Esophagus muscularis mucosa (tissue), 4 donors: ENCODE measurements at regions not wholly inside any gene's neighbourhood (a gene's known extent, or its start where the extent isn't known, plus 50 kb on each side); places are given as distances from the start of the nearest gene placed in this dataset.

Experiments
- DNase-seq: peaks from one replicate; pipeline ENCODE4 v3.0.0-alpha.2; 2017; ENCODE audit errors: extremely low spot score
- H3K27ac ChIP-seq, 4 donors: fragments of 200-600 bp; sonication (generic); replicated peaks in 1 of 4; 1 replicate in 3 of 4; 2 replicates in 1 of 4; pipeline ENCODE4 v1.5.1; 2016 to 2019; ENCODE audit warnings: mild to moderate bottlenecking in 1 of 4
- H3K27me3 ChIP-seq, 4 donors: fragments of 200-600 bp; sonication (generic); one replicate each; pipeline versions ENCODE4 v1.5.1 to v1.6.0; 2016 to 2019
- H3K36me3 ChIP-seq, 4 donors: fragments of 200-600 bp; sonication (generic); one replicate each; pipeline ENCODE4 v1.5.1; 2016 to 2019
- H3K4me1 ChIP-seq, 4 donors: fragments of 200-600 bp; sonication (generic); one replicate each; pipeline ENCODE4 v1.5.1; 2016 to 2019
- H3K4me3 ChIP-seq, 4 donors: fragments of 200-600 bp; sonication (generic); 1 replicate in 2 of 4; 2 replicates in 2 of 4; pipeline ENCODE4 v1.5.1; 2016 to 2019; ENCODE audit warnings: mild to moderate bottlenecking in 4 of 4, moderate library complexity in 1 of 4
- H3K9me3 ChIP-seq, 4 donors: fragments of 200-600 bp; sonication (generic); 1 replicate in 3 of 4; 2 replicates in 1 of 4; pipeline ENCODE4 v1.5.1; 2016 to 2019
- CTCF ChIP-seq, 3 experiments: fragments of 200-600 bp in 2 of 3; fragments of 450-650 bp in 1 of 3; sonication (generic) in 2 of 3; IDR thresholded peaks; one replicate each; pipeline ENCODE4 v1.5.1; 2017 to 2019; ENCODE audit warnings: antibody characterized with exemption in 3 of 3, mild to moderate bottlenecking in 2 of 3, moderate library complexity in 1 of 3
- EP300 ChIP-seq: sonication (generic); formaldehyde crosslinking; IDR thresholded peaks from one replicate; pipeline ENCODE4 v1.6.1; 2017; ENCODE audit warnings: antibody characterized with exemption
- POLR2A ChIP-seq: fragments of 450-650 bp; IDR thresholded peaks from one replicate; pipeline ENCODE4 v1.6.1; 2017; ENCODE audit warnings: antibody characterized with exemption, moderate library complexity, mild to moderate bottlenecking, low read depth
- POLR2AphosphoS5 ChIP-seq, 2 donors: sonication (generic); formaldehyde crosslinking; IDR thresholded peaks; one replicate each; pipeline ENCODE4 v1.6.1; 2017; ENCODE audit warnings: antibody characterized with exemption in 2 of 2
- WGBS: methylation state at CpG from one replicate; pipeline ENCODE4 v1.1.5; 2018; 5-methylcytosine and 5-hydroxymethylcytosine counted together
- intact Hi-C: fragments of 100-400 bp; cut with DNase I; formaldehyde crosslinking; loops from one replicate; pipeline ENCODE4 v1.15.1; 2023

- WGBS: 59% methylated on average over 3 of the region's 3 CpGs
- TF ChIP-seq CTCF (IDR thresholded peaks at IDR 0.05) (no peak), POLR2AphosphoS5 (IDR thresholded peaks at IDR 0.05) (no peak), POLR2A (no peak), EP300 (no peak)
- Histone ChIP-seq H3K4me1 (no peaks in the 10 kb centered on the region), H3K4me3 (no peak overlapping the region), H3K27ac (no peak overlapping the region), H3K36me3 (no peaks in the 10 kb centered on the region), H3K27me3 (peaks cover 0 to 26% (median 0%) of the 10 kb centered on the region in 4 donors), H3K9me3 (peaks cover 0 to 13% (median 10%) of the 10 kb centered on the region in 4 donors)
- intact Hi-C loops: no loop called here
- no peak for DNase-seq
These were observed 91.0 kb upstream of the GRIK3 start for GRCh38 chr1:37125295-37125694.

- Histone ChIP-seq H3K4me1 (no peaks in the 10 kb centered on the region), H3K36me3 (no peaks in the 10 kb centered on the region), H3K27me3 (peaks cover 0 to 39% (median 0%) of the 10 kb centered on the region in 4 donors), H3K4me3 (no peak overlapping the region), H3K9me3 (peaks cover 0 to 10% (median 8%) of the 10 kb centered on the region in 4 donors), H3K27ac (no peak overlapping the region)
- 58% methylated on average over 3 of the region's 3 CpGs for WGBS
- no peak for TF ChIP-seq POLR2AphosphoS5 (IDR thresholded peaks at IDR 0.05)
- TF ChIP-seq POLR2A: no peak
- TF ChIP-seq EP300: no peak
- no peak for TF ChIP-seq CTCF (IDR thresholded peaks at IDR 0.05)
- no peak for DNase-seq
- intact Hi-C loops: no loop called here
These were observed 93.0 kb upstream of the GRIK3 start for GRCh38 chr1:37127254-37127748.

GRCh38 chr1:37128091-37128490 lies 93.8 kb upstream of the GRIK3 start:
- DNase-seq: no peak
- no peak overlapping the region for H3K27ac ChIP-seq
- H3K4me3 ChIP-seq: no peak overlapping the region
- peaks cover 0 to 2% (median under 1%) of the 10 kb centered on the region in 4 donors for H3K9me3 ChIP-seq
- intact Hi-C loops: no loop called here
- H3K27me3 ChIP-seq: peaks cover 0 to 44% (median 0%) of the 10 kb centered on the region in 4 donors
- H3K36me3 ChIP-seq: no peaks in the 10 kb centered on the region
- TF ChIP-seq CTCF (IDR thresholded peaks at IDR 0.05) (no peak), EP300 (no peak), POLR2AphosphoS5 (IDR thresholded peaks at IDR 0.05) (no peak), POLR2A (no peak)
- WGBS: 82% methylated on average over 6 of the region's 6 CpGs
- no peaks in the 10 kb centered on the region for H3K4me1 ChIP-seq

- peaks cover 0 to 61% (median 0%) of the 10 kb centered on the region in 4 donors for H3K27me3 ChIP-seq
- no peaks in the 10 kb centered on the region for H3K9me3 ChIP-seq
- WGBS: 67% methylated on average over 5 of the region's 5 CpGs
These were observed 96.1 kb upstream of the GRIK3 start for GRCh38 chr1:37130221-37130948.

More at GRCh38 chr1:37130221-37130948, 96.1 kb upstream of the GRIK3 start:
- Histone ChIP-seq H3K4me1 (no peaks in the 10 kb centered on the region), H3K27ac (no peak overlapping the region), H3K36me3 (no peaks in the 10 kb centered on the region), H3K4me3 (no peak overlapping the region)
- DNase-seq: no peak
- TF ChIP-seq POLR2AphosphoS5 (IDR thresholded peaks at IDR 0.05): no peak
- TF ChIP-seq EP300: no peak
- TF ChIP-seq CTCF (IDR thresholded peaks at IDR 0.05): no peak
- no peak for TF ChIP-seq POLR2A
- intact Hi-C loops: no loop called here
